ENCODE measurements at regions not wholly inside any gene's neighbourhood (a gene's known extent, or its start where the extent isn't known, plus 50 kb on each side); places are given as distances from the start of the nearest gene placed in this dataset.
"Not testable (repeated sequence)": the region's sequence is repeated elsewhere in the genome, so short reads cannot be mapped to it uniquely, and the experiment has no call there.

- not testable (repeated sequence) for H3K36me3 ChIP-seq (ENCODE audit: control insufficient read depth, insufficient read depth, low read length); H3K4me3 ChIP-seq (ENCODE audit: extremely low read depth, insufficient read depth, low read length, poor library complexity, severe bottlenecking); H3K27ac ChIP-seq (ENCODE audit: low read depth, low read length, severe bottlenecking); H3K4me1 ChIP-seq (ENCODE audit: control insufficient read depth, insufficient read depth, low read length, poor library complexity, severe bottlenecking); H3K9me3 ChIP-seq (ENCODE audit: control insufficient read depth, low read length)
- 84 to 88% methylated on average over 12 to 13 of the region's 18 CpGs for WGBS, 2 experiments (ENCODE audit: insufficient coverage in 2 of 2)
These were observed 353.6 kb upstream of the FRG1 start for GRCh38 chr4:189586908-189587632.

- not testable (repeated sequence) for H3K9me3 ChIP-seq (ENCODE audit: control insufficient read depth, low read length); H3K4me3 ChIP-seq (ENCODE audit: extremely low read depth, insufficient read depth, low read length, poor library complexity, severe bottlenecking); H3K36me3 ChIP-seq (ENCODE audit: control insufficient read depth, insufficient read depth, low read length); H3K27ac ChIP-seq (ENCODE audit: low read depth, low read length, severe bottlenecking); H3K4me1 ChIP-seq (ENCODE audit: control insufficient read depth, insufficient read depth, low read length, poor library complexity, severe bottlenecking)
- 80 to 100% methylated on average over 1 to 2 of the region's 12 CpGs for WGBS, 2 experiments (ENCODE audit: insufficient coverage in 2 of 2)
These were observed 351.5 kb upstream of the FRG1 start for GRCh38 chr4:189589201-189589600.

GRCh38 chr4:189592890-189593289 lies 347.8 kb upstream of the FRG1 start:
- H3K4me1 ChIP-seq (ENCODE audit: control insufficient read depth, insufficient read depth, low read length, poor library complexity, severe bottlenecking): no peaks in the 10 kb centered on the region
- 100% methylated on average over 4 of the region's 5 CpGs; no CpG with 5 or more reads in 1 of the 2 experiments for WGBS, 2 experiments (ENCODE audit: insufficient coverage in 2 of 2)
- peaks cover 3% of the 10 kb centered on the region for H3K9me3 ChIP-seq (ENCODE audit: control insufficient read depth, low read length)
- no peak overlapping the region for H3K4me3 ChIP-seq (ENCODE audit: extremely low read depth, insufficient read depth, low read length, poor library complexity, severe bottlenecking)
- no peaks in the 10 kb centered on the region for H3K36me3 ChIP-seq (ENCODE audit: control insufficient read depth, insufficient read depth, low read length)
- H3K27ac ChIP-seq (ENCODE audit: low read depth, low read length, severe bottlenecking): no peak overlapping the region

- Histone ChIP-seq H3K27ac (ENCODE audit: low read depth, low read length, severe bottlenecking) (no peak overlapping the region), H3K4me3 (ENCODE audit: extremely low read depth, insufficient read depth, low read length, poor library complexity, severe bottlenecking) (no peak overlapping the region), H3K9me3 (ENCODE audit: control insufficient read depth, low read length) (peaks cover 3% of the 10 kb centered on the region), H3K4me1 (ENCODE audit: control insufficient read depth, insufficient read depth, low read length, poor library complexity, severe bottlenecking) (peaks cover 10% of the 10 kb centered on the region), H3K36me3 (ENCODE audit: control insufficient read depth, insufficient read depth, low read length) (no peaks in the 10 kb centered on the region)
- 77 to 89% methylated on average over 2 of the region's 8 CpGs for WGBS, 2 experiments (ENCODE audit: insufficient coverage in 2 of 2)
These were observed 343.3 kb upstream of the FRG1 start for GRCh38 chr4:189597341-189597740.

- peaks cover 3% of the 10 kb centered on the region for H3K9me3 ChIP-seq (ENCODE audit: control insufficient read depth, low read length)
- WGBS, 2 experiments (ENCODE audit: insufficient coverage in 2 of 2): 88 to 89% methylated on average over 5 to 6 of the region's 6 CpGs
- no peak overlapping the region for H3K4me3 ChIP-seq (ENCODE audit: extremely low read depth, insufficient read depth, low read length, poor library complexity, severe bottlenecking)
- H3K27ac ChIP-seq (ENCODE audit: low read depth, low read length, severe bottlenecking): peak overlapping the region; percentile 76
- peaks cover 13% of the 10 kb centered on the region for H3K4me1 ChIP-seq (ENCODE audit: control insufficient read depth, insufficient read depth, low read length, poor library complexity, severe bottlenecking)
- no peaks in the 10 kb centered on the region for H3K36me3 ChIP-seq (ENCODE audit: control insufficient read depth, insufficient read depth, low read length)
These were observed 340.4 kb upstream of the FRG1 start for GRCh38 chr4:189600264-189600663.

- Histone ChIP-seq H3K27ac (ENCODE audit: low read depth, low read length, severe bottlenecking) (peak overlapping the region; percentile 76), H3K4me1 (ENCODE audit: control insufficient read depth, insufficient read depth, low read length, poor library complexity, severe bottlenecking) (peaks cover 13% of the 10 kb centered on the region), H3K4me3 (ENCODE audit: extremely low read depth, insufficient read depth, low read length, poor library complexity, severe bottlenecking) (no peak overlapping the region), H3K9me3 (ENCODE audit: control insufficient read depth, low read length) (peaks cover 3% of the 10 kb centered on the region), H3K36me3 (ENCODE audit: control insufficient read depth, insufficient read depth, low read length) (no peaks in the 10 kb centered on the region)
- 67 to 78% methylated on average over 11 to 12 of the region's 13 CpGs for WGBS, 2 experiments (ENCODE audit: insufficient coverage in 2 of 2)
These were observed 339.8 kb upstream of the FRG1 start for GRCh38 chr4:189600718-189601435.

GRCh38 chr4:189602827-189603226 lies 337.8 kb upstream of the FRG1 start:
- H3K9me3 ChIP-seq (ENCODE audit: control insufficient read depth, low read length); H3K4me3 ChIP-seq (ENCODE audit: extremely low read depth, insufficient read depth, low read length, poor library complexity, severe bottlenecking); H3K27ac ChIP-seq (ENCODE audit: low read depth, low read length, severe bottlenecking); H3K36me3 ChIP-seq (ENCODE audit: control insufficient read depth, insufficient read depth, low read length): not testable (repeated sequence)
- peaks cover 13% of the 10 kb centered on the region for H3K4me1 ChIP-seq (ENCODE audit: control insufficient read depth, insufficient read depth, low read length, poor library complexity, severe bottlenecking)
- no CpG with 5 or more reads among the region's 3 CpGs for WGBS, 2 experiments (ENCODE audit: insufficient coverage in 2 of 2)

GRCh38 chr4:189610571-189610970 lies 330.1 kb upstream of the FRG1 start:
- whole genome bisulfite sequencing, 2 experiments (ENCODE audit: insufficient coverage in 2 of 2): 93 to 100% methylated on average over 2 of the region's 4 CpGs
- H3K4me3 ChIP-seq (ENCODE audit: extremely low read depth, insufficient read depth, low read length, poor library complexity, severe bottlenecking); H3K4me1 ChIP-seq (ENCODE audit: control insufficient read depth, insufficient read depth, low read length, poor library complexity, severe bottlenecking); H3K9me3 ChIP-seq (ENCODE audit: control insufficient read depth, low read length); H3K27ac ChIP-seq (ENCODE audit: low read depth, low read length, severe bottlenecking); H3K36me3 ChIP-seq (ENCODE audit: control insufficient read depth, insufficient read depth, low read length): not testable (repeated sequence)

- H3K27ac ChIP-seq (ENCODE audit: low read depth, low read length, severe bottlenecking): no peak overlapping the region
- no peaks in the 10 kb centered on the region for H3K9me3 ChIP-seq (ENCODE audit: control insufficient read depth, low read length)
- WGBS, 2 experiments (ENCODE audit: insufficient coverage in 2 of 2): 92 to 93% methylated on average over 3 to 4 of the region's 4 CpGs
- H3K36me3 ChIP-seq (ENCODE audit: control insufficient read depth, insufficient read depth, low read length): no peaks in the 10 kb centered on the region
- peaks cover 6% of the 10 kb centered on the region for H3K4me1 ChIP-seq (ENCODE audit: control insufficient read depth, insufficient read depth, low read length, poor library complexity, severe bottlenecking)
- H3K4me3 ChIP-seq (ENCODE audit: extremely low read depth, insufficient read depth, low read length, poor library complexity, severe bottlenecking): no peak overlapping the region
These were observed 327.5 kb upstream of the FRG1 start for GRCh38 chr4:189613207-189613606.

- Histone ChIP-seq H3K36me3 (ENCODE audit: control insufficient read depth, insufficient read depth, low read length) (no peaks in the 10 kb centered on the region), H3K4me1 (ENCODE audit: control insufficient read depth, insufficient read depth, low read length, poor library complexity, severe bottlenecking) (peaks cover 3% of the 10 kb centered on the region), H3K9me3 (ENCODE audit: control insufficient read depth, low read length) (no peaks in the 10 kb centered on the region), H3K4me3 (ENCODE audit: extremely low read depth, insufficient read depth, low read length, poor library complexity, severe bottlenecking) (no peak overlapping the region), H3K27ac (ENCODE audit: low read depth, low read length, severe bottlenecking) (no peak overlapping the region)
- WGBS, 2 experiments (ENCODE audit: insufficient coverage in 2 of 2): 93 to 100% methylated on average over 14 to 22 of the region's 22 CpGs
These were observed 325.4 kb upstream of the FRG1 start for GRCh38 chr4:189615217-189615663.

- H3K9me3 ChIP-seq (ENCODE audit: control insufficient read depth, low read length); H3K4me3 ChIP-seq (ENCODE audit: extremely low read depth, insufficient read depth, low read length, poor library complexity, severe bottlenecking); H3K4me1 ChIP-seq (ENCODE audit: control insufficient read depth, insufficient read depth, low read length, poor library complexity, severe bottlenecking); H3K27ac ChIP-seq (ENCODE audit: low read depth, low read length, severe bottlenecking); H3K36me3 ChIP-seq (ENCODE audit: control insufficient read depth, insufficient read depth, low read length): not testable (repeated sequence)
- WGBS, 2 experiments (ENCODE audit: insufficient coverage in 2 of 2): 77% methylated on average over 4 to 5 of the region's 5 CpGs
These were observed 322.9 kb upstream of the FRG1 start for GRCh38 chr4:189617741-189618140.
